SU-DHL-6 (cell line): ENCODE measurements at regions not wholly inside any gene's neighbourhood (a gene's known extent, or its start where the extent isn't known, plus 50 kb on each side); places are given as distances from the start of the nearest gene placed in this dataset.

Experiments
- H2AFZ ChIP-seq: fragments of 200-600 bp; sonication (generic); 2 replicates; pipeline ENCODE4 v1.6.1; 2014; ENCODE audit warnings: low read depth, mild to moderate bottlenecking, moderate library complexity, mixed read lengths, antibody characterized with exemption, low read length; ENCODE audit not compliant: severe bottlenecking
- H3F3A ChIP-seq: fragments of 200-600 bp; shearing (Covaris generic); 2 replicates; pipeline ENCODE4 v1.6.0; 2016; ENCODE audit warnings: antibody characterized with exemption, mild to moderate bottlenecking; ENCODE audit not compliant: insufficient read depth
- H3K27ac ChIP-seq: fragments of 200-600 bp; sonication (generic); 2 replicates; pipeline ENCODE4 v1.5.1; 2016; ENCODE audit warnings: low read depth, mild to moderate bottlenecking, low read length, moderate library complexity, mixed read lengths
- H3K27me3 ChIP-seq: fragments of 200-600 bp; sonication (generic), shearing (Covaris generic); 2 replicates; pipeline ENCODE4 v1.6.0; 2014; ENCODE audit warnings: mild to moderate bottlenecking, low read length
- H3K36me3 ChIP-seq: fragments of 200-600 bp; sonication (generic); 2 replicates; pipeline ENCODE4 v1.6.1; 2014; ENCODE audit warnings: mild to moderate bottlenecking, low read length, mixed read lengths
- H3K4me2 ChIP-seq: fragments of 300-600, 200-600 bp; shearing (Covaris generic), sonication (generic); 2 replicates; pipeline ENCODE4 v1.6.0; 2014; ENCODE audit warnings: low read length, low read depth, mild to moderate bottlenecking; ENCODE audit not compliant: poor library complexity, severe bottlenecking
- H3K4me3 ChIP-seq: fragments of 200-600 bp; sonication (generic); 2 replicates; pipeline ENCODE4 v1.5.1; 2014; ENCODE audit warnings: antibody characterized with exemption, low read length, mild to moderate bottlenecking, mixed read lengths; ENCODE audit not compliant: insufficient read depth, poor library complexity, severe bottlenecking
- H3K79me2 ChIP-seq: fragments of 200-600 bp; sonication (generic); 2 replicates; pipeline ENCODE4 v1.6.1; 2014; ENCODE audit warnings: mild to moderate bottlenecking, low read length, moderate library complexity; ENCODE audit not compliant: insufficient read depth
- H3K9ac ChIP-seq: fragments of 200-600 bp; sonication (generic); 2 replicates; pipeline ENCODE4 v1.7.0; 2014; ENCODE audit warnings: mild to moderate bottlenecking, low read length
- H3K9me2 ChIP-seq: fragments of 200-600 bp; sonication (generic); replicated peaks from 2 replicates; pipeline ENCODE4 v1.6.1; 2014; ENCODE audit warnings: low read length; ENCODE audit not compliant: insufficient read depth
- H3K9me3 ChIP-seq: fragments of 200-600 bp; sonication (generic); 2 replicates; pipeline ENCODE4 v1.6.1; 2014; ENCODE audit warnings: low read length, mixed read lengths; ENCODE audit not compliant: insufficient read depth
- H4K20me1 ChIP-seq: fragments of 200-600 bp; sonication (generic); 2 replicates; pipeline ENCODE4 v1.6.1; 2014; ENCODE audit warnings: low read depth, mild to moderate bottlenecking, antibody characterized with exemption, low read length, moderate library complexity, mixed read lengths
- EZH2phosphoT487 ChIP-seq: fragments of 200-600 bp; sonication (generic), shearing (Covaris generic); conservative IDR thresholded peaks from 2 replicates; pipeline ENCODE4 v1.6.1; 2018; ENCODE audit warnings: mild to moderate bottlenecking, antibody characterized with exemption, low read length, moderate library complexity, mixed read lengths
- TF ChIP-seq, protein P1 (sequence below): fragments of 200-600 bp; sonication (generic); IDR thresholded peaks from one replicate; pipeline ENCODE4 v1.5.1; 2017; ENCODE audit warnings: antibody characterized with exemption, mild to moderate bottlenecking, low read length, moderate library complexity; ENCODE audit not compliant: insufficient read depth, poor library complexity, severe bottlenecking

DNA sequence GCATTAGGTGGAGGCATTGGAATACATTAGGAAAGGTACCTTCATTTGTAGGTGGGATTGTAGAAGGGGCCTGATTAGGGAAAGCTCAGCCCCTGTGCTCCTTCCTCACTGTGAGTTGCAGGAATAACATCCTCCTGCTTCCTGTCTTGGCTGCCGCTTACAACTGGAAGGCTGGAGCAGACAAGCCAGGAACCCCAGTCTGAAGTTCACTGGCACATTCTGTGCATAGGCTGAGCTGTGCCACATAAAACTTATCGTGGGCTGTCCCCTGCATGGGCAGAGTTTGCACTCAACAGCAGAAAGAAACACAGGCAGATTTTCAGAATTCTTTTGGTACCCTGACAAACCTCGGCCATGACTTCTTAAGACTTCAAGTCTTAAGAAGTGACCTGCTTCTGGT, 200.1 kb downstream of the SALL1 start:
- Histone ChIP-seq H3K4me2 (no peak overlapping the region), H3K27me3 (no peaks in the 10 kb centered on the region), H3K27ac (no peak overlapping the region), H3K36me3 (no peaks in the 10 kb centered on the region), H2AFZ (no peak overlapping the region), H3K9me3 (no peaks in the 10 kb centered on the region), H3K79me2 (no peaks in the 10 kb centered on the region), H3K4me3 (no peak overlapping the region), H3K9me2 (no peaks in the 10 kb centered on the region), H3K9ac (no peak overlapping the region), H3F3A (no peaks in the 10 kb centered on the region), H4K20me1 (no peaks in the 10 kb centered on the region)
- TF ChIP-seq EZH2phosphoT487 = no peak
- TF ChIP-seq, protein P1, sequence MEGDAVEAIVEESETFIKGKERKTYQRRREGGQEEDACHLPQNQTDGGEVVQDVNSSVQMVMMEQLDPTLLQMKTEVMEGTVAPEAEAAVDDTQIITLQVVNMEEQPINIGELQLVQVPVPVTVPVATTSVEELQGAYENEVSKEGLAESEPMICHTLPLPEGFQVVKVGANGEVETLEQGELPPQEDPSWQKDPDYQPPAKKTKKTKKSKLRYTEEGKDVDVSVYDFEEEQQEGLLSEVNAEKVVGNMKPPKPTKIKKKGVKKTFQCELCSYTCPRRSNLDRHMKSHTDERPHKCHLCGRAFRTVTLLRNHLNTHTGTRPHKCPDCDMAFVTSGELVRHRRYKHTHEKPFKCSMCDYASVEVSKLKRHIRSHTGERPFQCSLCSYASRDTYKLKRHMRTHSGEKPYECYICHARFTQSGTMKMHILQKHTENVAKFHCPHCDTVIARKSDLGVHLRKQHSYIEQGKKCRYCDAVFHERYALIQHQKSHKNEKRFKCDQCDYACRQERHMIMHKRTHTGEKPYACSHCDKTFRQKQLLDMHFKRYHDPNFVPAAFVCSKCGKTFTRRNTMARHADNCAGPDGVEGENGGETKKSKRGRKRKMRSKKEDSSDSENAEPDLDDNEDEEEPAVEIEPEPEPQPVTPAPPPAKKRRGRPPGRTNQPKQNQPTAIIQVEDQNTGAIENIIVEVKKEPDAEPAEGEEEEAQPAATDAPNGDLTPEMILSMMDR = no peak

DNA sequence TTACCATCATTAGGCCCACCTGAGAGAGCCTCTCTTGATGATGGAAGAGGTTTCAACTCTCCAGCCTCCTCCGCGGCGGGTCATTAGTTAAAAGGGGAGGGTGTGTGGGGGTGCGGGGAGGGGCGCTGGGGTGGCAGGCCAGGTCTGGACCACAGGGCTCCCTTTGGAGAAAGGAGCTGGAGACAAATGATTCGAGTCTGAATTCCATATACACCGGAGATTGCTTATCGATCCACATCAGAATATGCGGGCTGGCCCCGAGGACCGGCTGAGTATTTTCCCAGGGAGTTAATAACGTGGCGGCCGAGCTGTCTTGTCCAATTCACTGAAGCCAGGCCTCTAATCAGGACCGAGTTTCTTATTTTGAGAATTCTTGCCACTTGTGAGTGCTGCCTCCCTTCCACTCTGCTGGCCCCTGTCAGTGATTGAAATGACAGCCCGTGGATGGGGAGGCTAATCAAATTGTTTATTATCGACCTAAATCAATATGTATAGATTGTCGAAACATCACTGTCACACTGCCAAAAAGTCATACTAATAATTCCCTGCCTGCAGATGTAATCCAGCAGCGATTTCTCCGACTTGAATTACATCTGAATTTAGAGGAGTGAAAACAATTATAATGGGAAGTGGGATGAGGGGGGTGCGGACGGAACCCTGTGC, 202.7 kb downstream of the SALL1 start:
- Histone ChIP-seq H3K27ac (no peak overlapping the region), H3K9ac (no peak overlapping the region), H2AFZ (no peak overlapping the region), H3K27me3 (no peaks in the 10 kb centered on the region), H3K4me2 (no peak overlapping the region), H3K9me2 (no peaks in the 10 kb centered on the region), H3K4me3 (no peak overlapping the region), H3K79me2 (no peaks in the 10 kb centered on the region), H3K9me3 (no peaks in the 10 kb centered on the region), H4K20me1 (no peaks in the 10 kb centered on the region), H3F3A (no peaks in the 10 kb centered on the region), H3K36me3 (no peaks in the 10 kb centered on the region)
- no peak for TF ChIP-seq EZH2phosphoT487
- TF ChIP-seq, protein P1 = no peak

GRCh38 chr16:50947826-50948225, 203.2 kb downstream of the SALL1 start:
- Histone ChIP-seq H3K27ac (no peak overlapping the region), H3K27me3 (no peaks in the 10 kb centered on the region)

GRCh38 chr16:50946606-50947005, 204.5 kb downstream of the SALL1 start:
- TF ChIP-seq EZH2phosphoT487 = no peak
- TF ChIP-seq, protein P1 = no peak
- Histone ChIP-seq H3K4me3 (no peak overlapping the region), H3K27me3 (no peaks in the 10 kb centered on the region)

More at GRCh38 chr16:50947826-50948225, 203.2 kb downstream of the SALL1 start:
- Histone ChIP-seq H3K36me3 (no peaks in the 10 kb centered on the region), H3F3A (no peaks in the 10 kb centered on the region), H3K4me2 (no peak overlapping the region), H3K9me3 (no peaks in the 10 kb centered on the region), H3K9ac (no peak overlapping the region), H3K9me2 (no peaks in the 10 kb centered on the region), H3K79me2 (no peaks in the 10 kb centered on the region), H4K20me1 (no peaks in the 10 kb centered on the region), H3K4me3 (no peak overlapping the region), H2AFZ (no peak overlapping the region)
- TF ChIP-seq EZH2phosphoT487 = no peak

More at GRCh38 chr16:50946606-50947005, 204.5 kb downstream of the SALL1 start:
- H3K79me2 ChIP-seq = no peaks in the 10 kb centered on the region
- no peak overlapping the region for H3K9ac ChIP-seq
- H3K9me3 ChIP-seq = no peaks in the 10 kb centered on the region
- H3K4me2 ChIP-seq = no peak overlapping the region
- no peak overlapping the region for H3K27ac ChIP-seq
- H3F3A ChIP-seq = no peaks in the 10 kb centered on the region
- H3K36me3 ChIP-seq = no peaks in the 10 kb centered on the region
- H3K9me2 ChIP-seq = no peaks in the 10 kb centered on the region
- H2AFZ ChIP-seq = no peak overlapping the region
- H4K20me1 ChIP-seq = no peaks in the 10 kb centered on the region
